NB4 (cell line): ENCODE measurements at regions not wholly inside any gene's neighbourhood (a gene's known extent, or its start where the extent isn't known, plus 50 kb on each side); places are given as distances from the start of the nearest gene placed in this dataset.

Source experiments
- CTCF ChIP-seq: IDR thresholded peaks from one replicate; pipeline ENCODE4 v1.5.1; 2012; ENCODE audit warnings: low read depth, low read length
- MAX ChIP-seq: IDR thresholded peaks from 2 replicates; pipeline ENCODE4 v1.6.1; 2011; ENCODE audit warnings: low read depth, low read length
- MYC ChIP-seq: IDR thresholded peaks from 2 replicates; pipeline ENCODE4 v1.6.1; 2011; ENCODE audit warnings: low read depth, low read length
- POLR2A ChIP-seq: IDR thresholded peaks from 2 replicates; pipeline ENCODE4 v1.6.1; 2011; ENCODE audit warnings: mild to moderate bottlenecking; ENCODE audit not compliant: insufficient read length; ENCODE audit errors: extremely low read depth

- TF ChIP-seq CTCF (no peak), POLR2A (no peak), MYC (no peak), MAX (no peak)
Observed at GRCh38 chr9:25571491-25571890, 106.8 kb downstream of the TUSC1 start.
